ENCODE measurements at regions not wholly inside any gene's neighbourhood (a gene's known extent, or its start where the extent isn't known, plus 50 kb on each side); places are given as distances from the start of the nearest gene placed in this dataset.

- CTCF ChIA-PET = interaction anchor here (0.5 kb wide), 1 partner anchor 97 kb away, joined by 3 read pairs; no protein-coding TSS in a partner anchor
- Histone ChIP-seq H3K79me2 (ENCODE audit: low read length) (no peaks in the 10 kb centered on the region), H4K20me1 (ENCODE audit: low read length) (no peaks in the 10 kb centered on the region), H3K4me3 (ENCODE audit: low read length) (no peak overlapping the region), H3K27me3 (ENCODE audit: low read length) (no peaks in the 10 kb centered on the region), H3K9ac (ENCODE audit: low read length) (no peak overlapping the region), H3K4me2 (ENCODE audit: low read length) (0 out of 2 replicates have a peak overlapping the region, but pooled peaks have one; percentile 16), H3K27ac (ENCODE audit: low read length) (no peak overlapping the region), H3K9me3 (ENCODE audit: low read length) (no peaks in the 10 kb centered on the region), H2AFZ (ENCODE audit: low read length) (no peak overlapping the region), H3K9me2 (replicated peaks; ENCODE audit: low read length) (no peaks in the 10 kb centered on the region), H3K36me3 (ENCODE audit: low read depth, low read length) (no peaks in the 10 kb centered on the region), H3K4me1 (ENCODE audit: insufficient read depth, low read length) (peaks cover 8% of the 10 kb centered on the region; the same call in 1 of the 2 replicates), H3F3A (ENCODE audit: low read length, unreplicated experiment) (no peaks in the 10 kb centered on the region)
- TF ChIP-seq EZH2phosphoT487 (IDR thresholded peaks at IDR 0.05; ENCODE audit: borderline replicate concordance, low read length) (no peak), EZH2 (IDR thresholded peaks at IDR 0.05; ENCODE audit: low read length, unreplicated experiment) (no peak), CTCF (conservative IDR thresholded peaks at IDR 0.05; ENCODE audit: low read depth, low read length) (no peak)
- DNase-seq (peak; percentile 56), ATAC-seq (peak; percentile 46)
- POLR2A ChIA-PET (ENCODE audit: unreplicated experiment) = no interaction called here
- intact Hi-C loops (cut with micrococcal nuclease) = no loop called here
- no TSS peak for BruUV-seq (replicated peaks)
Measured at GRCh38 chr10:109676703-109677102, 246.6 kb downstream of the XPNPEP1 start.

- H3K4me3 ChIP-seq (ENCODE audit: low read length) = no peak overlapping the region
- no peaks in the 10 kb centered on the region for H3K79me2 ChIP-seq (ENCODE audit: low read length)
- no peaks in the 10 kb centered on the region for H3F3A ChIP-seq (ENCODE audit: low read length, unreplicated experiment)
- no peaks in the 10 kb centered on the region for H3K36me3 ChIP-seq (ENCODE audit: low read depth, low read length)
- H3K4me2 ChIP-seq (ENCODE audit: low read length) = no peak overlapping the region
- POLR2A ChIA-PET (ENCODE audit: unreplicated experiment) = no interaction called here
- no peaks in the 10 kb centered on the region for H3K9me2 ChIP-seq (replicated peaks; ENCODE audit: low read length)
- H2AFZ ChIP-seq (ENCODE audit: low read length) = no peak overlapping the region
- no peak for DNase-seq
- no peak for ATAC-seq
- no peaks in the 10 kb centered on the region for H3K9me3 ChIP-seq (ENCODE audit: low read length)
- no peak overlapping the region for H3K27ac ChIP-seq (ENCODE audit: low read length)
- no peaks in the 10 kb centered on the region for H4K20me1 ChIP-seq (ENCODE audit: low read length)
- TF ChIP-seq EZH2 (IDR thresholded peaks at IDR 0.05; ENCODE audit: low read length, unreplicated experiment) = no peak
- no peaks in the 10 kb centered on the region for H3K27me3 ChIP-seq (ENCODE audit: low read length)
- intact Hi-C loops (cut with micrococcal nuclease) = no loop called here
- no peaks in the 10 kb centered on the region for H3K4me1 ChIP-seq (ENCODE audit: insufficient read depth, low read length)
- CTCF ChIA-PET = no interaction called here
- no TSS peak for BruUV-seq (replicated peaks)
- H3K9ac ChIP-seq (ENCODE audit: low read length) = no peak overlapping the region
Measured at GRCh38 chr10:109668703-109669102, 254.6 kb downstream of the XPNPEP1 start.

GRCh38 chr10:109668154-109668665 lies 255.1 kb downstream of the XPNPEP1 start:
- DNase-seq = peak; percentile 10
- BruUV-seq (replicated peaks) = no TSS peak
- intact Hi-C loops (cut with micrococcal nuclease) = no loop called here
- Histone ChIP-seq H3K4me1 (ENCODE audit: insufficient read depth, low read length) (no peaks in the 10 kb centered on the region), H4K20me1 (ENCODE audit: low read length) (no peaks in the 10 kb centered on the region), H3K4me2 (ENCODE audit: low read length) (no peak overlapping the region), H3K9ac (ENCODE audit: low read length) (no peak overlapping the region), H3K27me3 (ENCODE audit: low read length) (no peaks in the 10 kb centered on the region), H3K79me2 (ENCODE audit: low read length) (no peaks in the 10 kb centered on the region), H3K27ac (ENCODE audit: low read length) (no peak overlapping the region), H3K9me2 (replicated peaks; ENCODE audit: low read length) (no peaks in the 10 kb centered on the region), H3K4me3 (ENCODE audit: low read length) (no peak overlapping the region), H3F3A (ENCODE audit: low read length, unreplicated experiment) (no peaks in the 10 kb centered on the region), H2AFZ (ENCODE audit: low read length) (no peak overlapping the region), H3K9me3 (ENCODE audit: low read length) (no peaks in the 10 kb centered on the region), H3K36me3 (ENCODE audit: low read depth, low read length) (no peaks in the 10 kb centered on the region)
- CTCF ChIA-PET = no interaction called here
- no peak for TF ChIP-seq EZH2phosphoT487 (IDR thresholded peaks at IDR 0.05; ENCODE audit: borderline replicate concordance, low read length)
- no peak for TF ChIP-seq EZH2 (IDR thresholded peaks at IDR 0.05; ENCODE audit: low read length, unreplicated experiment)
- TF ChIP-seq CTCF (conservative IDR thresholded peaks at IDR 0.05; ENCODE audit: low read depth, low read length) = no peak
- no peak for ATAC-seq
- POLR2A ChIA-PET (ENCODE audit: unreplicated experiment) = no interaction called here
